A549 (cell line): ENCODE measurements at regions not wholly inside any gene's neighbourhood (a gene's known extent, or its start where the extent isn't known, plus 50 kb on each side); places are given as distances from the start of the nearest gene placed in this dataset.

Experiments used
- CTCF ChIP-seq: fragments of >200 bp; sonication (Bioruptor Twin); formaldehyde crosslinking; IDR thresholded peaks from 3 replicates; pipeline ENCODE4 v1.5.1; 2016
- ELK1 ChIP-seq: fragments of 150-350 bp; IDR thresholded peaks from 2 replicates; pipeline ENCODE4 v1.6.1; 2014; ENCODE audit warnings: low read depth, mild to moderate bottlenecking, low read length
- KDM1A ChIP-seq: fragments of 200-600 bp; sonication (generic); IDR thresholded peaks from 2 replicates; pipeline ENCODE4 v1.6.1; 2016; ENCODE audit warnings: low read depth, mild to moderate bottlenecking
- MAFK ChIP-seq: fragments of 450-650 bp; IDR thresholded peaks from 2 replicates; pipeline ENCODE4 v1.6.1; 2014; ENCODE audit not compliant: partially characterized antibody
- MYC ChIP-seq: IDR thresholded peaks from 2 replicates; pipeline ENCODE4 v1.6.1; 2012; ENCODE audit warnings: mild to moderate bottlenecking, inconsistent platforms, low read length, improper control_type of control experiment, borderline replicate concordance
- RAD21 ChIP-seq, 2 experiments: fragments of >200 bp in 1 of 2; sonication (Bioruptor Twin) in 1 of 2; formaldehyde crosslinking in 1 of 2; IDR thresholded peaks in 1 of 2; conservative IDR thresholded peaks in 1 of 2; 2 replicates in 1 of 2; 3 replicates in 1 of 2; pipeline ENCODE4 v1.6.1; 2012 to 2018; ENCODE audit warnings: inconsistent platforms in 1 of 2
- SMC3 ChIP-seq: fragments of >200 bp; sonication (Bioruptor Twin); formaldehyde crosslinking; IDR thresholded peaks from 3 replicates; pipeline ENCODE4 v1.6.1; 2018; ENCODE audit warnings: inconsistent platforms
- SREBF2 ChIP-seq: fragments of 450-650 bp; IDR thresholded peaks from 2 replicates; pipeline ENCODE4 v1.6.1; 2014; ENCODE audit warnings: mild to moderate bottlenecking, moderate library complexity
- TF ChIP-seq, protein P1 (sequence below): IDR thresholded peaks from 2 replicates; pipeline ENCODE4 v1.6.1; 2012
- TF ChIP-seq, protein P2 (sequence below): fragments of 200-600 bp; sonication (generic); IDR thresholded peaks from 2 replicates; pipeline ENCODE4 v1.6.1; 2016; ENCODE audit warnings: antibody characterized with exemption, mild to moderate bottlenecking, moderate library complexity

DNA sequence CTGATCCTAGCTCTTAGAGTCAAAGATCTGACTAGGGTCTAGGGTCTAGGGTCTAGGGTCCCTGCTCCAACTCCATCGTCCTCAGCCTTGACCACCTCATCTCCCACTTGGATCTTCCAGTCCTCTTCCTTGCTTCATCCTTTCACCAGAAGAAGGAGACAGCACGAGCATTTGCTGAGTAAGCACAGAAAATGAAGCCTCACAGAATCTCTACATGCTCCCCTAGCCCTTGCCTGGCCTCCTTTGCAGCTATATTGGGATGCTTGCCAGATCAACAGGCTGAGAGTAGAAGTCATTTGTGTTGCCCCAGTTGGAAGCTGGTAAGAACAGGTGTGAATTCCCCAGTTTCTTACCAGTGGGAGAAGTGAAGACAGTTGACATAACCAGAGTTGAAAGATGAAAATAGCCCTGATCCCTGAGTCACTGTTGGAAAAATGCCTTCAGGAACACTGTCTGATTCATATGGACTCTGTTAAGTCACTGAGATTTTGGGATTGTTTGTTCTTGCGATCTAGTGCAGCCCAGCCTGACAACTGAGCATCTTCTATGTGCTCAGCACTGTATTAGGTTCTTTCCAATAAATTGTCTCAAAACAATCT lies 552.5 kb downstream of the INSC start:
- TF ChIP-seq, protein P1, sequence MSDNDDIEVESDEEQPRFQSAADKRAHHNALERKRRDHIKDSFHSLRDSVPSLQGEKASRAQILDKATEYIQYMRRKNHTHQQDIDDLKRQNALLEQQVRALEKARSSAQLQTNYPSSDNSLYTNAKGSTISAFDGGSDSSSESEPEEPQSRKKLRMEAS: no peak
- TF ChIP-seq CTCF (no peak), KDM1A (no peak), MYC (no peak), MAFK (peak; percentile 78), ELK1 (no peak), RAD21 (conservative IDR thresholded peaks at IDR 0.05 in 1 of 2, IDR thresholded peaks at IDR 0.05 in 1 of 2) (no peak), SREBF2 (no peak), SMC3 (no peak)
- TF ChIP-seq, protein P2, sequence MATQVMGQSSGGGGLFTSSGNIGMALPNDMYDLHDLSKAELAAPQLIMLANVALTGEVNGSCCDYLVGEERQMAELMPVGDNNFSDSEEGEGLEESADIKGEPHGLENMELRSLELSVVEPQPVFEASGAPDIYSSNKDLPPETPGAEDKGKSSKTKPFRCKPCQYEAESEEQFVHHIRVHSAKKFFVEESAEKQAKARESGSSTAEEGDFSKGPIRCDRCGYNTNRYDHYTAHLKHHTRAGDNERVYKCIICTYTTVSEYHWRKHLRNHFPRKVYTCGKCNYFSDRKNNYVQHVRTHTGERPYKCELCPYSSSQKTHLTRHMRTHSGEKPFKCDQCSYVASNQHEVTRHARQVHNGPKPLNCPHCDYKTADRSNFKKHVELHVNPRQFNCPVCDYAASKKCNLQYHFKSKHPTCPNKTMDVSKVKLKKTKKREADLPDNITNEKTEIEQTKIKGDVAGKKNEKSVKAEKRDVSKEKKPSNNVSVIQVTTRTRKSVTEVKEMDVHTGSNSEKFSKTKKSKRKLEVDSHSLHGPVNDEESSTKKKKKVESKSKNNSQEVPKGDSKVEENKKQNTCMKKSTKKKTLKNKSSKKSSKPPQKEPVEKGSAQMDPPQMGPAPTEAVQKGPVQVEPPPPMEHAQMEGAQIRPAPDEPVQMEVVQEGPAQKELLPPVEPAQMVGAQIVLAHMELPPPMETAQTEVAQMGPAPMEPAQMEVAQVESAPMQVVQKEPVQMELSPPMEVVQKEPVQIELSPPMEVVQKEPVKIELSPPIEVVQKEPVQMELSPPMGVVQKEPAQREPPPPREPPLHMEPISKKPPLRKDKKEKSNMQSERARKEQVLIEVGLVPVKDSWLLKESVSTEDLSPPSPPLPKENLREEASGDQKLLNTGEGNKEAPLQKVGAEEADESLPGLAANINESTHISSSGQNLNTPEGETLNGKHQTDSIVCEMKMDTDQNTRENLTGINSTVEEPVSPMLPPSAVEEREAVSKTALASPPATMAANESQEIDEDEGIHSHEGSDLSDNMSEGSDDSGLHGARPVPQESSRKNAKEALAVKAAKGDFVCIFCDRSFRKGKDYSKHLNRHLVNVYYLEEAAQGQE: no peak
